ENCODE measurements at regions not wholly inside any gene's neighbourhood (a gene's known extent, or its start where the extent isn't known, plus 50 kb on each side); places are given as distances from the start of the nearest gene placed in this dataset.

DNA sequence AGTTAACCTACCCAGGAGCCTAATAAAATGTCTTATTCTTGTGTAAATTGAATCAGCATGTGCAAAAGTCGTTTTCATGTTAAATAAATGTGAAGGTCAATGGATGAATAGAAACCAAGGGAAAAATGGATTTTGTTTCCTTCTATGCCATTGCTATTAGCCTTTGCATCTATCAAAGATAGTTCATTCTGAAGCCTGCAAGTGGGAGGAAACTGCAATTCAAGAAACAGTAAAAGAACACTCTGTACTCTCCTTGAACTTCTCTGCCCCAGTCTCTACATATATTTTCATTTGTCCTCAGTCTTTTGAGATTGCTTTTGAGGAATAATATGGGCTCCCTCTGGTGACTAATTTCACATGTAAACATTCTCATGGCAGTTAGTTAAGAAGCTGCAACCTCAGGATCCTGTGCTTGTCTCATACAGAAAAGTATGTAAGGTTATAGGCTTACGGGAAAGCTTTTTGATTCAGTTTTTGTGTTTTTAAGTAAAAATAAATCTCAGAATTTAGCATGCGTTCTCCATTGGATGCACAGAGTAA, 1590.0 kb upstream of the LRRTM1 start:
- TF ChIP-seq, protein P1, sequence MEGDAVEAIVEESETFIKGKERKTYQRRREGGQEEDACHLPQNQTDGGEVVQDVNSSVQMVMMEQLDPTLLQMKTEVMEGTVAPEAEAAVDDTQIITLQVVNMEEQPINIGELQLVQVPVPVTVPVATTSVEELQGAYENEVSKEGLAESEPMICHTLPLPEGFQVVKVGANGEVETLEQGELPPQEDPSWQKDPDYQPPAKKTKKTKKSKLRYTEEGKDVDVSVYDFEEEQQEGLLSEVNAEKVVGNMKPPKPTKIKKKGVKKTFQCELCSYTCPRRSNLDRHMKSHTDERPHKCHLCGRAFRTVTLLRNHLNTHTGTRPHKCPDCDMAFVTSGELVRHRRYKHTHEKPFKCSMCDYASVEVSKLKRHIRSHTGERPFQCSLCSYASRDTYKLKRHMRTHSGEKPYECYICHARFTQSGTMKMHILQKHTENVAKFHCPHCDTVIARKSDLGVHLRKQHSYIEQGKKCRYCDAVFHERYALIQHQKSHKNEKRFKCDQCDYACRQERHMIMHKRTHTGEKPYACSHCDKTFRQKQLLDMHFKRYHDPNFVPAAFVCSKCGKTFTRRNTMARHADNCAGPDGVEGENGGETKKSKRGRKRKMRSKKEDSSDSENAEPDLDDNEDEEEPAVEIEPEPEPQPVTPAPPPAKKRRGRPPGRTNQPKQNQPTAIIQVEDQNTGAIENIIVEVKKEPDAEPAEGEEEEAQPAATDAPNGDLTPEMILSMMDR (conservative IDR thresholded peaks at IDR 0.05 in 1 of 2, IDR thresholded peaks at IDR 0.05 in 1 of 2; ENCODE audit: low read depth in 1 of 2, low read length in 2 of 2), result no peak
- no peak for TF ChIP-seq EZH2 (IDR thresholded peaks at IDR 0.05; ENCODE audit: low read length, missing control alignments)

Measured in fibroblast of lung (primary cell).